ENCODE measurements at regions not wholly inside any gene's neighbourhood (a gene's known extent, or its start where the extent isn't known, plus 50 kb on each side); places are given as distances from the start of the nearest gene placed in this dataset.

GRCh38 chr20:11727708-11728107, 190.0 kb upstream of the BTBD3 start:
- no peaks in the 10 kb centered on the region for H3K79me2 ChIP-seq (replicated peaks; ENCODE audit: insufficient read depth, low read length)

GRCh38 chr20:11728937-11729336, 188.8 kb upstream of the BTBD3 start:
- Histone ChIP-seq H3F3A (ENCODE audit: insufficient read depth, low read length, poor library complexity, severe bottlenecking) (no peaks in the 10 kb centered on the region), H3K9me3 (ENCODE audit: low read length) (no peaks in the 10 kb centered on the region), H3K27me3 (ENCODE audit: insufficient read depth, low read depth, low read length) (no peaks in the 10 kb centered on the region)
- no peak for TF ChIP-seq REST (IDR thresholded peaks at IDR 0.05; ENCODE audit: borderline replicate concordance)
- TF ChIP-seq RAD21 (conservative IDR thresholded peaks at IDR 0.05): no peak
- TF ChIP-seq EP300 (conservative IDR thresholded peaks at IDR 0.05; ENCODE audit: poor library complexity, severe bottlenecking): no peak
- TF ChIP-seq SMC3 (conservative IDR thresholded peaks at IDR 0.05; ENCODE audit: poor library complexity): no peak
- no peak for TF ChIP-seq POLR2AphosphoS5 (IDR thresholded peaks at IDR 0.05)
- no peak for TF ChIP-seq CTCF (IDR thresholded peaks at IDR 0.05; ENCODE audit: poor library complexity, severe bottlenecking)
- TF ChIP-seq TAF1 (IDR thresholded peaks at IDR 0.05; ENCODE audit: low read depth): no peak
- no peak for TF ChIP-seq MXI1 (conservative IDR thresholded peaks at IDR 0.05; ENCODE audit: poor library complexity, severe bottlenecking)

More at GRCh38 chr20:11727708-11728107, 190.0 kb upstream of the BTBD3 start:
- no peak overlapping the region for H2AFZ ChIP-seq (ENCODE audit: low read depth, low read length)
- no peaks in the 10 kb centered on the region for H4K20me1 ChIP-seq (ENCODE audit: insufficient read depth)
- no peaks in the 10 kb centered on the region for H3K9me3 ChIP-seq (ENCODE audit: low read length)
- H3K4me2 ChIP-seq (ENCODE audit: low read length): no peak overlapping the region
- no peak overlapping the region for H3K27ac ChIP-seq (ENCODE audit: low read length)
- no peaks in the 10 kb centered on the region for H3K27me3 ChIP-seq (ENCODE audit: insufficient read depth, low read depth, low read length)
- no peaks in the 10 kb centered on the region for H3F3A ChIP-seq (ENCODE audit: insufficient read depth, low read length, poor library complexity, severe bottlenecking)
- H3K9me2 ChIP-seq (ENCODE audit: insufficient read depth, low read length): no peaks in the 10 kb centered on the region
- H3K36me3 ChIP-seq (ENCODE audit: insufficient read depth, low read length): no peaks in the 10 kb centered on the region
- H3K9ac ChIP-seq (ENCODE audit: low read length): no peak overlapping the region
- TF ChIP-seq REST (IDR thresholded peaks at IDR 0.05; ENCODE audit: borderline replicate concordance) (no peak), SMC3 (conservative IDR thresholded peaks at IDR 0.05; ENCODE audit: poor library complexity) (no peak), EP300 (conservative IDR thresholded peaks at IDR 0.05; ENCODE audit: poor library complexity, severe bottlenecking) (no peak), EZH2 (IDR thresholded peaks at IDR 0.05; ENCODE audit: borderline replicate concordance, insufficient read depth, low read length, poor library complexity, severe bottlenecking) (no peak), CTCF (IDR thresholded peaks at IDR 0.05; ENCODE audit: poor library complexity, severe bottlenecking) (no peak), POLR2AphosphoS5 (IDR thresholded peaks at IDR 0.05) (no peak)
- no peak overlapping the region for H3K4me3 ChIP-seq (ENCODE audit: low read length)

More at GRCh38 chr20:11728937-11729336, 188.8 kb upstream of the BTBD3 start:
- Histone ChIP-seq H3K4me2 (ENCODE audit: low read length) (no peak overlapping the region), H3K4me3 (ENCODE audit: low read length) (no peak overlapping the region), H3K36me3 (ENCODE audit: insufficient read depth, low read length) (no peaks in the 10 kb centered on the region), H3K9me2 (ENCODE audit: insufficient read depth, low read length) (no peaks in the 10 kb centered on the region), H3K27ac (ENCODE audit: low read length) (no peak overlapping the region), H4K20me1 (ENCODE audit: insufficient read depth) (no peaks in the 10 kb centered on the region), H3K79me2 (replicated peaks; ENCODE audit: insufficient read depth, low read length) (no peaks in the 10 kb centered on the region), H3K9ac (ENCODE audit: low read length) (no peak overlapping the region), H2AFZ (ENCODE audit: low read depth, low read length) (no peak overlapping the region)

Measured in neural cell (in vitro differentiated cells).